ENCODE measurements at regions not wholly inside any gene's neighbourhood (a gene's known extent, or its start where the extent isn't known, plus 50 kb on each side); places are given as distances from the start of the nearest gene placed in this dataset.
"Not testable (repeated sequence)": the region's sequence is repeated elsewhere in the genome, so short reads cannot be mapped to it uniquely, and the experiment has no call there.

DNA sequence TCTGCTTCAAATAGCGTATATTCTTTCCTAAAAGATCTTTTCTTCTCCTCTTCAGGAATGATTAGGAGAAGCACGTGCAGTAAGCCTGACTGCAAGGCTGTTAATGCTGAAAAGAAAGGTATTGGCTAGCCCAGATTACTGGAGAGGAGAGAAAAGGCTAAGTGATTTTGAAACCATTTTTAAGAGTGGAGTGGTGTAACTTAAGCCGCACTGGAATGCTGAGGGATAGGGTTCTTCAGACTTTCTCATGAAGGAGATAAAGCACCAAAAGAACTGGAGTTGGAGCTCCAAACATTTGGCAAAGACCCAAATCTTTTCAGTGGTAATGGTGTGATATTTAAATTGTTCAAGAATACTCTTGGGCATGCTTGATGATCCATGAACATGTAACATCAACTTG lies 388.3 kb downstream of the COG6 start:
- DNase-seq (ENCODE audit: low read depth, low spot score): no peak
- in situ Hi-C loops (cut with HindIII; ENCODE audit: low pct_unique_long_range_greater_than_20kb, low sequenced_read_pairs): no loop called here

DNA sequence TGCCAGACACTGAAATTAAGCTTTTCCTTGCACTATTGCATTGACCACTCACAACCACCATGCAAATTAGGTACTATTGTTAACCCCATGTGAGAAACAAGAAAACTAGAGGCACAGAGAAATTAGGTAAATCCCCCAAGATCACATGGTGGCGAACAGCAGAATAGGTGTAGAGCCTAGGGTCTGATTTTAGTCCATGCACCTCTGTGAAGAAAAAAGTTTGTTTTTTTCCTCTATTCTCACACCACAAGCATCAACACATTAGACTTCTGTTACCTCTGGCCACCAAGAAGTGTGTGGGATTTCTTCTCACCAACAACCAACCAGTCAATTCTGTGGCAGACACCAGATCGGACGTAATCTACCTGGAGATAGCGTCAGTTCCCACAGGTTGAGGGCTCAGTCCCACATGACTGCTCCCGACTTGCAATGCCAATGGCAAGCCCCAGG lies 391.9 kb downstream of the COG6 start:
- no peak for DNase-seq (ENCODE audit: low read depth, low spot score)
- in situ Hi-C loops (cut with HindIII; ENCODE audit: low pct_unique_long_range_greater_than_20kb, low sequenced_read_pairs): no loop called here

DNA sequence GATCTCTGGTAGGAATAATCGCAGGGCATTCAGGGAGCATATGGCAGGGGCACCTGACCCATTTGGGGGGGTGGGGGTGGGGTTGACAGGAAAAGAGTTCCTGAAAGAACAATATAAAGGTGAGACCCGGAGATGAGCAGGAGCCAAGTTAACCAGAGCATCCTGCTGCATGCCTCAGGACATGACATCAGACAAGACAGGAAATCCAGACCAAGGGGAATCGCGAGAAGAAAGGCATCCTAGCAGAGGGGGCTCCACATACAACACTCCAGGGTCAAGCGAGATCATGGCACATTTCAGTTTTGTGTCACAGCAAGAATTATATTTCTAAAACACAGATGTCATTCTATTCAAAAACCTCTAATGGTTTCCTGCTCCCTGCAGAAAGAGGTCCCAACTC lies 393.1 kb downstream of the COG6 start:
- DNase-seq (ENCODE audit: low read depth, low spot score): no peak
- in situ Hi-C loops (cut with HindIII; ENCODE audit: low pct_unique_long_range_greater_than_20kb, low sequenced_read_pairs): no loop called here

DNA sequence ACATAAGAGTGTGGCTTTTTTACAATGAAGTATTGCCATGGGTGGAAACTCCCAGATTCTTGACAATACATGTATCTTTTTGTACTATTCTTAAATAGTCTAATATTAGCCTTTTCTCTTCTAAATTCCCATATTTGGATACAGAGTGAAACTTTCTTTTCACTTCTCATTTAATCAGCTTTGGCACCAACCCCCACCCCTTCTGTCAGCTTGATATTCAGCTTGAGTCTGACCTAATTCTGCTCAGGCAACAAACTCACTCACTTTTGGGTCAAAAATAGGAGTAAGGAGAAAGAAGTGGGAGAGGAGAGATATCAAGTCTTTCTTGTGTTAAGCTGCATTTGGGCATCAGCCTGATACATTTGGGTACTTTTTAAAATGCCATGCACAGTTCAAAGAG lies 397.5 kb downstream of the COG6 start:
- no peak for DNase-seq (ENCODE audit: low read depth, low spot score)
- in situ Hi-C loops (cut with HindIII; ENCODE audit: low pct_unique_long_range_greater_than_20kb, low sequenced_read_pairs): no loop called here

DNA sequence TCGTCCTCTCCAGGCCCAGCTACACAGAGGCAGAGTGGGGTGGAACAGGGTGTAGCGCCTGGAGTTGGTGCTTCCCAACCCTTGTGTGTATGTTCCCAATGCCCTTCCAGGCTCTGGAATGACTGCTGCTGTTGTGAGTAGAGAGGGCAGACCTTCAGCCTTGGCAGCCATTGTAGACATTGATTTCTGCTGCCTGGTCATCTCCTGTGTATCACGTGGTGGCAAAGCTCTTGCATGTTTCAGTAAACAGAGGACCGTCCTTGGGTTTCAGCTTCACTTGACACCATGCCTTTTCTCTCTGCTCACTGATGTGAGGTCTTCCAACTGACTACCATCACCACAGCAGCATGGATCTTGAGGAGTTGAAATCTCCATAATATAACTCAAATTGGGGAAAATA lies 397.9 kb downstream of the COG6 start:
- in situ Hi-C loops (cut with HindIII; ENCODE audit: low pct_unique_long_range_greater_than_20kb, low sequenced_read_pairs): no loop called here
- no peak for DNase-seq (ENCODE audit: low read depth, low spot score)

DNA sequence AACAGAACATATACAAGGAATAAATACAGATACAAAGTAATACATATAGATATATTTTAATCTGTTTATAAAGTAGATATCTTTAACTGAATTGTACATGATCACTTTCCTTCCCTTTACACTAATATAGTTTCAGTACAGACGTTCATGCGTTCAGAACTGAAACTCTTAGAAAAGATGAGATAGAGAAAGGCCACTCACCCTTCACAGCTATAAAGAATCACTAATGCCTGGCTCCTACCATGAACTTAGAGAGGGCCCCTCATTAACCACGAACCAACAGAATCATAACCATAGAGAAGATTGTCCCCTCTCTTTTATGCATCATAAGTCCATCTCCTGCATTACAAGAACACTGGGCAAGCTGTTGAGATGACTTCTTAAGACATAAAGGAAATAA lies 399.0 kb downstream of the COG6 start:
- DNase-seq (ENCODE audit: low read depth, low spot score); in situ Hi-C loops (cut with HindIII; ENCODE audit: low pct_unique_long_range_greater_than_20kb, low sequenced_read_pairs): not testable (repeated sequence)

DNA sequence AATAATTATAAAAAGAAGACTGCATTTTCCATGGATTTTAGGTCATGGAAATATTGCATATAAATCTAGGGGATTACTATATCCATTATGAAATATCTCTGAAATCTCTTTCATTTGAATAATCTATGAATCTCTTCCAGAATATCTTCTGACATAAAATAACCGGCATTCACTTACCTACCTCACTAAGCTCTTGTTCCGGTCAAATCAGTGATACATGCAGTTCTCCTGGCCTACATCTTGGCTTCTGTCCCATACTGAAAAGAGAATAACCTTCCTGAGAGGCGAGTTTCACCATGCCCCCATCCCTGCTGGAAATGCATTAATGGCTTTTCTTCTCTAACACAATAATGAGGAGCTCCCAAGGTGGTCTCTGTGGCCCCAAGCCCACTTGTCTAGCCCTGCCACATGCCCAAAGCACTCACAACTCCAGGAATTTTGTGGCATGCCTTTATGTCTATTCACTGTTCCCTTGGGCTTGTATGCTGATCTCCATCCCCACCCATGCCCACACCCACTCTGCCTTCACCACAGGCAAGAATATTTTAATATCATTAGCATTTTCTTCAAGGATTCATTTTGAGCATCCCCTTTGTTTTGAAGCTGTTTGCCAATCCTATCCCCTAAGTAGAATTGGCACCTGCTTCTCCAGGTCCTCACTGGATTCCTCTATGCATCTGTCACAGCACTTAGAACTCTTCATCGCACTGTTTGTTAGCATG lies 401.6 kb downstream of the COG6 start:
- in situ Hi-C loops (cut with HindIII; ENCODE audit: low pct_unique_long_range_greater_than_20kb, low sequenced_read_pairs): no loop called here
- no peak for DNase-seq (ENCODE audit: low read depth, low spot score)

DNA sequence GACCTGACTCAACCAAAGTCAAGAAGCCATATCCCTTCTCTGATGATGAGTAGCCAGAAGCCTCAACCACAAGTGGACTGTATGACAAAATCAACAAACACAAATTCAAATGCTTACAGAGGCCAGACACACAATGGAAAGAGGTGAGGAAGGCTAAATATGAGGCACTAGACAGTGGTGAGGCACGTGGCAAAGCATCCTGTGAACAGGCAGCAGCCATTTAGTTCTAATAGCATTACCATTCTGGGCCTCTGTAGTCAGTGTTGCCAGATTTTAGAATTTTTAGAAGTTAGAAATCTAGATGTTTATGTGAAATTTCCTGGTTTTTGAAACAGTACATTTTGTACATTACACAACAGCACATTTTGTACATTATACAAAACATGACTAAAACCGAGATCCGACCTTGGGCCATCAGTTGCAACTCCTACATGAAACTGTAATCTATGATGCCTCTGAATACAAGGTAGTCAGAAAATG lies 403.3 kb downstream of the COG6 start:
- DNase-seq (ENCODE audit: low read depth, low spot score): no peak
- in situ Hi-C loops (cut with HindIII; ENCODE audit: low pct_unique_long_range_greater_than_20kb, low sequenced_read_pairs): no loop called here

DNA sequence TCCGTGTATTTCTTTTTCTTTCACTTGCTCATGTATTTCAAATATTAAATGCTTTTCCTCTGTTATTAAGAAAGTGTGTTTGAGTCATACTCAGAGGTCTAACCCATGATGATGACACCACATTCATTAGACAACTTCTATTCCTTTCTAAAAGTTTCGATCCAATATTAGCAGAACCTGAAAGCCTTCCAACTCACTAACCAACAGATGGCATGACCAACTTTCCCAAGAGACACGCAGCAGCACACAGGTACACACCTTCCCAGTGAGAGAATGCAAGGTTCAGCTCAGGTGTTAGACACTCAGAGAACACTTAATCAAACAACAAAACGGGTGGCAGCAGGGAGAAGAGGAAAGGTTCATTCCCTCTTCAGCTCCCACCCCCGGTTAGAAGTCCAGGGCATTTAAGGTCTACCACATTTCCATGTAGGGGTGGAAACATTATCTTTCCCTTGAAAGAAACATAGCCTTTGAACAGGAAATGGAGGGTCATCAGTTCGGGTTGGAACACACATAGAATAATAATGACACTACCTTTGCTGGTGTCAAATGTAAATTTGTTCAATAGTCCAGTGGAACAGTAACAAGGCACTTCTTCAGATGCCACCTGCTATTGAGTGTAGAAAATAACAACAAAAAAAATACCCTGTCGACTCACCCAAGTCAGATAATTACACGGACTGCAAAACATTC lies 404.2 kb downstream of the COG6 start:
- in situ Hi-C loops (cut with HindIII; ENCODE audit: low pct_unique_long_range_greater_than_20kb, low sequenced_read_pairs): no loop called here
- no peak for DNase-seq (ENCODE audit: low read depth, low spot score)

DNA sequence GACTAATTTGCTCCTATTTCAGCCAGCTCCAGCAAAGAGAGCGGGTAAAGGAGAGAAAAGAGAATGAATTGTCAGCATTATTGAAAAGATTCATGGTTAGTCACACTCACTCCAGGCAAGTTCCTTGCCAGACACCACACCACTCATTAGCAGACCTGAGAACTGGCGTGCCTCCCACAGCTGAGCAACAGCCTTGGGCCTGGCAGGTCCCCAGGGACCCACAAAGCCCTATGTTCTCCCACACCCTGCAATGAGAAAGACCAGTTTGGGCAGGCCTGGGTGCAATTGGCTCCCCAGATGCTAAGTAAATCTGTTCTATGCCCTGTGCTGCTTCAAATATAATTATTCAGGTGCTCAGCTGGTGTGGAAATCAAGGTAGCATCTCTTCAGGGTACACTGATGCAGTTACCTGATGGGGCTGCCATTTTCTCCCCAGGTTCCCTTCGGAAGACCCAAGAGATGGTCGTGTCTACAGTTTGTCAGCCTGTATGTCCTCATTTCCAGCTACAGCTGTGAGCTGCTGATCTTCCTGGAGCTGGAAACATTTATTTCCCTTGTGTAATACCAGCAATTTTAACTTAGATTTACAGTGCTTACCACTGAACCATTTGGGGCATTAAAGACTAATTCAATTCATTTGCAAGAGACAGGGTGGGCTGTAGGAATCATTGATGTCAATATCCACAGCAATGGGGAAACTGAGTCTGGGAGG lies 405.0 kb downstream of the COG6 start:
- in situ Hi-C loops (cut with HindIII; ENCODE audit: low pct_unique_long_range_greater_than_20kb, low sequenced_read_pairs): no loop called here
- DNase-seq (ENCODE audit: low read depth, low spot score): peak; percentile 23

DNA sequence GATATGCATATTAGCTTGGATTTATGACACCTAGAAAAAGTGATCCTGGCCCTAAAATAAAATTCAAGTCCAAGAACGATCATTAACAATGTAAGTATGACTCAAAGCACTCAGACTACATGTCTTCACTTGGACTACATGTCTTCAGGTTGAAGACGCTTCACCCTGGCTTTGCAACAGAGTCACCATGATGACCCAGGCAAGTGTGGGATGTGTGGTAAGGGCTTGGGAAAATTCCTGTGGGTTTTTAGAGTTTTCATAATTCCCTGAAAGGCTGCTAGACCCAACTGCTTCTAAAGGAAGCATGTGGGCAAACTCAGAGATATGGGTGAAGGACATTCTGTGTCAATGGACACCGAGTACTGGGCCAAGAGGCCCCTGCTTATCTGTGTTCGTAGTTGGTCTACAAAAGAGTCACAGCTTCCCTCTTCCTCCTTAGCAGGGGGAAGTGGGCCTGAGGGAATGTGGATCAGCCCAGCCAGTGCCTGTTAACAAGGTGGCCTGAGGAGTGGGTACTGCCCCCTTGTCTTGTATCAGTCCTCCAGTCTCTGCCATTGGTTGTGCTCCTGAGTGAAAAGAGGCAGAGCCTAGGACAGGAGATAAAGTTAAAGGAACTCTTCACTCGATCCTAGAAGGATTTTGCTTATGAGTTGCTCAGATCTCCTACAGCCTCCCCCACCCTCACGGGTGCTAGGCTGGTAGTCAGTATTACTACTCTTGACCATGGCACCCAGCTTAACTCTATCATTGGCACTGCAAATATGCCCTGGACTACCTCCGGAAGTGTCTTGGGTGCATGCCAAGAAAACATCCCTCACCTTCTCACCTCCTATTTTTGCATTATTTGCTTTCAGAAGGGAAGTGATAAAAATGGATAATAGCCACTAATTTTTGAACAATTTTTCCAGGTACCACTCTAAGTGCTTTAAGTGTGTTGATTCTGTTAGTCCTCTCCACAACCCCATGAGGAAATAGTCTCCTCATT lies 406.3 kb downstream of the COG6 start:
- DNase-seq (ENCODE audit: low read depth, low spot score): no peak
- in situ Hi-C loops (cut with HindIII; ENCODE audit: low pct_unique_long_range_greater_than_20kb, low sequenced_read_pairs): no loop called here

DNA sequence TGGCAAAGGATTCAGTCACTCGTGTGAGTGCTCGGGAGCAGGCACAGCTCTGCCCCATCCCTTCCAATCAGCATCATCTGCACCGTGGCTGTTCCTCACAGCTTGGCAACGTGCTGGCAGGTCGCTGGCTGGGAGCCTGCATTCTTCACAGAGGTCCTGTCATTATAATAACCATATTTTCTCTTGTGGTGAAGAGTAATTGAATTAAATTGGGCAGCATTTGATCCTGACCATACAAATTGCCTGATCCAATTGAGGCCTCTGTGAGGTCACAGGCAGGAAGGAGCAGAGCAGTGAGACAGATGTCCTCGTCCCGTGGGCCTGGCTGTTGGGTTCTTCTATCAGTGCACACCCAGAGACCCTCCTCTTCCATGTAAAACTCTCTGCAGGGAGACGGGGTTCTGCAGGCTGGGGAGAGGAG lies 407.8 kb downstream of the COG6 start:
- no peak for DNase-seq (ENCODE audit: low read depth, low spot score)
- in situ Hi-C loops (cut with HindIII; ENCODE audit: low pct_unique_long_range_greater_than_20kb, low sequenced_read_pairs): no loop called here

DNA sequence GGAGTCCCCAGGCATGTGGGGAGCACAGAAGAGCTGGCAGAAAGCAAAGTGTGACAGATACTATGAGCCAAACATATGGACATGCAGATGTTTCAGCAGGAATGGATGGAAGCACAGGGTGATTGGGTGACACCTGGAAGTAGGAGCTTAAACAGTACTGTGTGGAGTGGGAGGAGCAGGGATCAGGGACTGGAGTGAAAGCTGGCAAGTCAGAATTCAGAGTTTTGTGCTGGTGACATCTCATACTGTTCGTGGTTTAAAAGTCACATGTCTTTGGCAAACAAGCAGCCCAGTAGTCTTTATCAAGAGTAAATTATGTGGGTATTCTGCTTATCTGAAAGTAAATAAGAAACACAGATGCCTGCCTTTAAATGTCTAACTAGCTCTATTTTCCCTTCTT lies 408.2 kb downstream of the COG6 start:
- in situ Hi-C loops (cut with HindIII; ENCODE audit: low pct_unique_long_range_greater_than_20kb, low sequenced_read_pairs): no loop called here
- no peak for DNase-seq (ENCODE audit: low read depth, low spot score)

DNA sequence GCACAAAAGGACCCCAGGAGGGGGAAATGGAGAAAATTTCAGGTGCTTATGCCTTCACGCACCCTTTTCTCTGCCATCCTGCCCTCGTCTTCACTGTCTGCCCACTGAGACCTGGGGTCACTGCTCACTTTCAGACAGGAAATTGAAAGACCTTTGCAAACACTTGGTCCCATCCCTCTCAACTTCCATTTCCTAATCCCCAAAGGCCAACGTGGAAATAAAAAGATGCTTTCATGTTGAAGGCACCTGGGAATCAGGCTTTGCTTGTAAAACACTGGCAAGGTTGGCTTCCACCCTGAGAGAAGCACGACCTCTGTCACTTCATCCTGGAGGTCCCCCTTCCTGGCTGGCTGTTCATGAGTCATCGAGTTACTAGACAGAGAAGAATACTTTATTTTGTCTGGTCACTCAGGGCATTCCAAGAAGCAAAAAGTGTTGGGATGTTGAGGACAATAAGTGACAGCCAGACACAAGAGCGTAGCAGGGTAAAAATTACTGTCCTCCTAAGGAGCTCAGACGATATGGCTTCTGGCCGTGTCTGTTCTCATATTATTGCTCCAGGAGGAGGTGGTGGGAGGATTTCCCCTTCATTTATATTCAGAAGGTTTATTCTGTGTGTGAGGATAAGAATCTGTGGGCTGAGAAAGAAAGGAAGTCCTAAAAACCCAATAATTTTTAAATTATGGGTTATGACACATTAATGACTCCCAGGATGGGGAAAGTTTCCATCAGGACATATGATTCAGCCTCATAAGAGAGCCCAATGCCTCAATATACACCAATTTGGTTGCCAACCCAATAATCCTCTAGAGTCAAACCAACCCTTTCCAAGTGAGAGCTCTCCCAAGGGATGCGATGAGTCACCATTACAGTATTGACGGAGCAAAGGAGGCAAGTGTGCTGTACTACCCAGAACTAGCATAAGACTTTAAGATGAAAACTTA lies 409.0 kb downstream of the COG6 start:
- DNase-seq (ENCODE audit: low read depth, low spot score): peak; percentile 63
- in situ Hi-C loops (cut with HindIII; ENCODE audit: low pct_unique_long_range_greater_than_20kb, low sequenced_read_pairs): no loop called here

DNA sequence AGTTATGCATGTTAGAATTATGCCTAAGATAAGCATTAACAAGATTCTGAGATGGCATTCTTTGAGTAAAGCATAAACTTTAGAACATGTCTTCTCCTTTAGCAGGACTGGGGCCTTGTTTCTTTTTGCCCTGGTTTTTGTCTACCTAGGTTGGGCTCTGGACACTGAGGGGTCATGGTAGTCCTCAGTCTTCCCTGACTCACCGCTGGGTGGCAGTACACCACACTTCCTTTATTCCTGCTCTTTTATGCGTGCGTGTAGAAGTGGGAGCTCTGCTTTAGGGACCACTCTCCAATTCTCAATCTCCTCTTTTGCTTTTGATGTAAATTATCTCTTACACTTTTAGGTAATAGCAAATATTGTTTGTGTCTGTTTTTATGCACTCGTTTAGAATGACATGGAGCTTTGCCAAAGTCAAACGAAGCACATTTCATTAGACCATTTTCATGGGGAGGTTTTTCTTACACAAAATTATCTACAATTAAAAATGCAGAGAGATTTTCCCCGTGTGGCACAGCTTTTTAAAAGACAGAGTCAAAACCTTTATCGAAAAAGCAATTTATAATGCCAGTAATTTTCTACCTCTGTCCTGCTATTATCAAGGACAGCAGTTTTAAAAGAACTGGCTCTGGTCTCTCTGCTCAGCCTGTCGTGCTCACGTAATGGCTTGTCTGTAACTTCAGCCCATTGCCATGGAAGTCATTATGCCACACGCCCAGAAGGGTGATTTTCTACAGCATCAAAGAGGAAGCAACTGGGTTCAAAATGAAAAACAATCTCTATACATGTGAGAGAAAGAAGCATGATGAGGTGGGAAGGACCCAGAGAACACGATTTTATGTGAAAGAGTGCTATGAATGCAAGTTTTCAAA lies 413.9 kb downstream of the COG6 start:
- DNase-seq (ENCODE audit: low read depth, low spot score): peak; percentile 86
- in situ Hi-C loops (cut with HindIII; ENCODE audit: low pct_unique_long_range_greater_than_20kb, low sequenced_read_pairs): no loop called here

DNA sequence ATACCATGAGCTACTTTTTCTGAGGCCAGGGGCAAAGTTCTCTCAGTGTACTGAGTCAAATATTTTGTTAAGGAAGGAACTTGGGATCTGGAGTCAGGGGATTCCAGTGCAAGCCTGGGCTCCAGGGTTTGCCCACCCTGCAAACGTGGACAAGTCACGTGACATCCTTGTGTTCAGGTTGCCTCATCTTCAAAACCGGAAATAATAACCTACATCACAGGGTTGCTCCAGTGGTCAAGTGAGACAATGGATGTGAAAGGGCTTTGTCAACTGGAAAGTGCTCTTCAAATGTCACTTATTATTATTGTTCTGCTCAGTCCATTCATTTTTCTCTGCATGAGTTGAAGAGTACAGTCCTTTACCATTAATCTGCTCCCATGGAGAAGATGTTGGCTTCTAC lies 414.9 kb downstream of the COG6 start:
- in situ Hi-C loops (cut with HindIII; ENCODE audit: low pct_unique_long_range_greater_than_20kb, low sequenced_read_pairs): no loop called here
- peak; percentile 16 for DNase-seq (ENCODE audit: low read depth, low spot score)

Data from SK-MEL-5 (cell line).